ENCODE measurements at regions not wholly inside any gene's neighbourhood (a gene's known extent, or its start where the extent isn't known, plus 50 kb on each side); places are given as distances from the start of the nearest gene placed in this dataset.
"Not testable (repeated sequence)": the region's sequence is repeated elsewhere in the genome, so short reads cannot be mapped to it uniquely, and the experiment has no call there.

DNA sequence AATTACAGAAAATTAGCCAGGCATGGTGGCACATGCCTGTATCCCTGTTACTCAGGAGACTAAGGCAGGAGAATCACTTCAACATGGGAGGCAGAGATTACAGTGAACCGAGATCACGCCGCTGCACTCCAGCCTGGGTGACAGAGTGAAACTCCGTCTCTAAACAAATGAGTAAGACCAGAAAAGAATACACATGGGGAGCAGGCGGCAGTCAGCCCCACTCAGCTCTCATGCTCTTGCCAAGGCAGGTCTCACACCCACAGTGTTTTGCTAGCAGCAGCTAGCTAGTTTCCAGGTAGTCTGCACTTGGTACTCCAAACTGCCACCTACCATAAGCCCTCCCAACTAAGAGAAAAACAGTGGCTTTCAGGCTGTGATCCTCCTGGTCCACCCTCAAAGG lies 722.3 kb upstream of the CTNND2 start:
- DNase-seq, result no peak

DNA sequence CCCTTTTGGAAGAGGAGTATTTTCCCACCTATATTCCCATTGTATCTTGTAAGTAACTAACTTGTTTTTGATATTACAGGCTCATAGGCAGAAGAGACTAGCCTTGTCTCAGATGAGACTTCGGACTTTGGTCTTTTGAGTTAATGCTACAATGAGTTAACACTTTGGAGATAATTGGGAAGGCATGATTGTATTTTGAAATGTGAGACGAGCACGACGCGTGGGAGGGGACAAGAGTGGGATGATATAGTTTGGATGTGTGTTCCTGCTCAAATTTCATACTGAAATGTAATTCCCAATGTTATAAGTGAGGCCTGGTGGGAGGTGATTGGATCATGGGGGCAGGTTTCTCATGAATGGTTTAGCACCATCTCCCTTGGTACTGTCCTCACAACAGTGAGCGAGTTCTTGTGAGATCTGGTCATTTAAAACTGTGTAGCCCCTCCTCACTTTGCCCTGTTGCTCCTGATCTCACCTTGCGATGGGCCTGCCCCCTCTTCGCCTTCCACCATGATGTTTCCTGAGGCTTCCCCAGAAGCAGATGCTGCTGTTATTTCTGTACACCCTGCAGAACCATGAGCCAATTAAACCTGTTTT lies 721.5 kb upstream of the CTNND2 start:
- DNase-seq, result no peak

DNA sequence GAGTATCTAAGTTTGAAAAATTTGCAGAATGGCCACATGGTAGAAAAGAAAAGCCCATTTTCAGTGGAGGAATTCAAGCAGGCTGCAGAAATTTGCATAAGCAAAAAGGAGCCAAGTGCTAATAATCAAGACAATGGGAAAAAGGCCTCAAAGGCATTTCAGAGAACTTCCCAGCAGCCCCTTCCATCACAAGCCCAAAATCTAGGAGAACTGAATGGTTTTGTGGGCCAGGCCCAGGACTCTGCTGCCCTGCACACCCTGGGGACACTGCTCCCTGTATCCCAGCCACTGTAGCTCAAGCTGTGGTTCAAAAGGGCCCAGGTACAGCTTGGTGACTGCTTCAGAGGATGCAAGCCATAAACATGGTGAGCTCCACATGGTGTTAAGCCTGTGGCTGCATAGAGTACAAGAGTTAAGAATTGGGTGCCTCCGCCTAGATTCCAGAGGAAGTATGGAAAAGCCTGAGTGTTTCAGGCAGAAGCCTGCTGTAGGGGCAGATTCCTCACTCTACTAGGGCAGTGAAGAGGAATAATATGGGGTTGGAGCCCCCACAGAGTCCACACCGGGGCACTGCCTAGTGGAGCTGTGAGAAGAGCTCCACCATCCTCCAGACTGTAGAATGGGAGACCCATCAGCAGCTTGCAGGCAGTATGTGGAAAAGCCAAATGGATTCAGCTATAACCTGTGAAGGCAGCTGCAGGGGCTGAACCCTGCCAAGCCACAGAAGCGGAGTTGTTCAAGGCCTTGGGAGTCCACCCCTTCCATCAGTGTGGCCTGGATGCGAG lies 720.7 kb upstream of the CTNND2 start:
- no peak for DNase-seq

DNA sequence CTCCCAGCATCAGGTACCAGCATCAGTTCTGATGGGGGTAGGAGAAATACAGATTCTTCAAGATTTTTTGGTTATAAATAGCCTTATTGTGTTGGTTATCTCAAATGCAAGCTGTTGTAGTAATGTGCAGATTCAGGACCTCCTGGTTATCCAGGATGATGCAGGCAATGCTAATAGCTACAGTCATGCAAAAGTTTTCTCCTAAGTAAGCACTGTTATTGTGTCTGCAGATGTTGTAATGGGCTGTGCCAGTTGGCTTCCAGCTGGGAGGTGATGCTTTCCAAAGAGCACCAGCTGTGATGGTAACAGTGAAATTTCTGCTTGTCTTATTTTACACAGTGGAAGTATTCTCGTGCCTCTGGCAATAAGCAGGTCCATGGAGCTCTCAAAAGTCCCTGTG lies 719.2 kb upstream of the CTNND2 start:
- no peak for DNase-seq

DNA sequence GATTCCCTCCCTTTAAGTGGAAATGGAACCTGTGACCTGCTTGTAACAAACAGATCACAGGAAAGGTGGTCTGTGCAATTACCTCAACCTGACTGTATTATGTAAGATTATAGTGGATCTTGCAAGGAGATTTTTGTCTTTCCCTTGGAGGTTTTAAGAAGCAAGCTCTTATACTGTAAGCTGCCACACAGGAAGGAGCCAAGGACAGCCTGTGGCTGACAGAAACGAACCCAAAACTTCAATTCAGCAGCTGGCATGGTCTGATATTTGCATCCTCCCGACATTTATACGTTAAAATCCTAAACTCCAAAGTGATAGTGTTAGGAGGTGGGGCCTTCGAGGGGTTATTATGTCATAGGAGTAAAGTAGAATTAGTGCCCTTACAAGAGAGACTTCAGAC lies 711.8 kb upstream of the CTNND2 start:
- DNase-seq, result no peak

DNA sequence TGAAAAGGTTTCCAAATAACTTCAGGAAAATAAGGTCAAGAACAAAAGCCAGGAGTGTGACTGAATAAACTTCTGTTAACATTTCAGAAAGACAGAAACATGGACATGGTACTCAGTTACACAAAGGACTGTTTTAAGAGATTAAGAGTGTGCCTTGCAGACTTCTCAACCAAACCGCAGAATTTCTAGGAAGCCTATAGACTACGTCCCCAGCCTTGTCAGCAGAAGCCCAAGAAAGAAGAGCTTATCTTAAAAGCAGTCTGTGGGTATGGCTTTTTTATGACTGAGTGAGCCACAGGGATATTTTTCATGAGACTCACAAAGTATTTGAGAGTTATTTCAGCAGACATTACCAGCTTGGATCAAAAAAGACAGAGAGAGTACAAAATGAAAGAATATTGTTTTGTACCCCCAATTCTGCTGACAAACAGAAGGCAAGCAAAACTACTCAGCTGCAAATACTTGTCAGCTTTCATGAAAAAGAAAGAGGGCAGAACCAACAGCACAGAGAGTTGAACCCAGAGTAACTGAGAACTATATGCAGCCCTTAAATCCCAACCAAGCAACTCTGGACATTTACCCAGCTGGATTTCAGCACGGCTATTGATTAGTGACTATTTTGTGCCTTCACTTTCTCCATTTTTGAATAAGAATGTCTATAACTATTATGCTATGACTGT lies 711.0 kb upstream of the CTNND2 start:
- DNase-seq, result no peak

DNA sequence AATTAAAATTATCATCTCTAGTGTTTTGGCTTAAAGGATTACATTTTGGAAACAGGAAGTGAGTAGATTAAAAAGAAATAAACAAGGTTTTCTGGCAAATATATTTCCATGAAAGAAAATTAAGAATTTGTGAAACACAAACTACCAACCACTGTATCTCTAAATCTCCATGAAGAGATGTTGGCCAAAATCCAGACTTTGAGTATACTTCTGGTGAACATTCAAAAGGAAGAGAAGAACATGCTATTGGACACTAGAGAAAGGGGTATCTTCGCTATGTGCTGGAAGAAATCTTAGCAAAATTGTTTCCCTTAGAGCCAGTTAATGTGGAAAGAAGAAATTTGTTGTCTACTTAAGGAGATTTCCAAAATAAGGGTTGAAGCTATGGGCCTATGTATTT lies 710.4 kb upstream of the CTNND2 start:
- DNase-seq, result no peak

DNA sequence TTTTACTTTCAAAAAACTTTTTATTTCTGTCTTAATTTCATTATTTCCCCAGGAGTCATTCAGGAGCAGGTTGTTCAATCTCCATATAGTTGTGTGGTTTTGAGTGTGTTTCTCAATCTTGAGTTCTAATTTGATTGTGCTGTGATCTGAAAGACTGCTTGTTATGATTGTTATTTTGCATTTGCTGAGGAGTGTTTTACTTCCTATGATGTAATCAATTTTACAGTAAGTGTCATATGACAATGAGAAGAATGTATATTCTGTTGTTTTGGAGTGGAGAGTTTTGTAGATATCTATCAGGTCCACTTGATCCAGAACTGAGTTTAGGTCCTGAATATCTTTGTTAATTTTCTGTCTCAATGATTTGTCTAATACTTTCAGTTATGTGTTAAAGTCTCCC lies 706.9 kb upstream of the CTNND2 start:
- DNase-seq, result no peak

DNA sequence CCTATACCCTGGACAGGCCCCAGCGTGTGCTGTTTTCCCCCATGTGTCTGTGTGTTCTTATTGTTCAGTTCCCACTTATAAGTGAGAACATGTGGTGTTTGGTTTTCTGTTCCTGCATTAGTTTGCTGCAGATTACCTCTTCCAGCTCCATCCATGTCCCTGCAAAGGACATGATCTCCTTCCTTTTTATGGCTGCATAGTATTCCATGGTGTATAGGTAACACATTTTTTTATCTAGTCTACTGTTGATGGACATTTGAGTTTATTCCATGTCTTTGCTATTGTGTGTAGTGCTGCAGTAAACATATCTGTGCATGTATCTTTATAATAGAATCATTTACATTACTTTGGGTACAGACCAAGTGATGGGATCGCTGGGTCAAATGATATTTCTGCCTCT lies 703.6 kb upstream of the CTNND2 start:
- not testable (repeated sequence) for DNase-seq

DNA sequence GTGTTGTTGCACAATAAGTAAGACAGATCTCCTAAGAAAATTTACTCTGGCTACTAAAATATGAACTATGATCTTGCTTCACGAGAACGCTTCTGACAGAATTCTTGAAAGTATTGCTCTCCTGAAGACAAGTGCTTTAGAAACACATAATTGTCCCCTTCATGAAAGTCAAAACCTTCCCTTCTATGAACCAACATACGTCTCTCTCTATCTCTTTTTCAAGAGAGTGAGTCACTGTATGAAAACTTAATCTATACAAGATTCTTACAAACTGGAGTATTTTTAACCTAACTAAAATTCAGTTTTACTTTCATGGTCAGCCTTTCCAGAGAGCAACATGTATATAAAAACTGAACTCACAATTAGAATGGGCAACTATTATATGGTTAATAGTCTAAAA lies 688.0 kb upstream of the CTNND2 start:
- no peak for DNase-seq

DNA sequence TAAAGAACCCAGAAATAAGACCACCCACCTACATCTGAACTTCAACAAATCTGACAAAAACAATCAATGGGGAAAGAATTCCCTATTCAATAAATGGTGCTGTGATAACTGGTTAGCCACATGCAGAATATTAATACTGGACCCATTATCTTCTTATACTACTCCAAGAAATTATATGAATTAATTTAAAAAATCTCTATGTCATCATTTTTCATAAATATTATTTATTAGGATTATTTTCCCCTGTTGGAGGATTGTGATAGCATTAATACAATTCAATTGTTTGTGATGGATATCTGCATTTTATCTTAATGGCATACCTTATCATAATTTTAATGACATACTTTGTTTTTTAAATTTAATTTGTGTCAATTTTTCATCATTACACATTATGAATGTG lies 682.2 kb upstream of the CTNND2 start:
- DNase-seq, result no peak

DNA sequence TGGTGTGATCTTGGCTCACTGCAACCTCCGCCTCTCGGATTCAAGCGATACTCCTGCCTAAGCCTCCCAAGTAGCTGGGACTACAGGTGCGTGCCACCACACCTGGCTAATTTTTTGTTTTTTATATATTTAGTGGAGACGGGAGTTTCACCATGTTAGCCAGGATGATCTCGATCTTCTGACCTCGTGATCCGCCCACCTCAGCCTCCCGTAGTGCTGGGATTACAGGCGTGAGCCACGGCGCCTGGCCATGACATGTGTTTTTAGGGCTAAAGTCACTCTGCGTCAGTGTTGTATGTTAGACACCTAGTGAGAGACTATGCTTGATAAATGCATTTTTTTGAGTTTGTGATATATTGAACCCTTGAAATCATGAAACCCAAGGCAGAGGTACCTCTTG lies 674.6 kb upstream of the CTNND2 start:
- not testable (repeated sequence) for DNase-seq

DNA sequence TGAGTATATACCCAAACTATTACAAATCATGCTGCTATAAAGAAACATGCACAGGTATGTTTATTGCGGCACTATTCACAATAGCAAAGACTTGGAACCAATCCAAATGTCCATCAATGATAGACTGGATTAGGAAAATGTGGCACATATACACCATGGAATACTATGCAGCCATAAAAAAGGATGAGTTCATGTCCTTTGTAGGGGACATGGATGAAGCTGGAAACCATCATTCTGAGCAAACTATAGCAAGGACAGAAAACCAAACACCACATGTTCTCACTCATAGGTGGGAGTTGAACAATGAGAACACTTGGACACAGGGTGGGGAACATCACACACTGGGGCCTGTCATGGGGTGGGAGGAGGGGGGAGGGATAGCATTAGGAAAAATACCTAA lies 672.7 kb upstream of the CTNND2 start:
- DNase-seq, result not testable (repeated sequence)

DNA sequence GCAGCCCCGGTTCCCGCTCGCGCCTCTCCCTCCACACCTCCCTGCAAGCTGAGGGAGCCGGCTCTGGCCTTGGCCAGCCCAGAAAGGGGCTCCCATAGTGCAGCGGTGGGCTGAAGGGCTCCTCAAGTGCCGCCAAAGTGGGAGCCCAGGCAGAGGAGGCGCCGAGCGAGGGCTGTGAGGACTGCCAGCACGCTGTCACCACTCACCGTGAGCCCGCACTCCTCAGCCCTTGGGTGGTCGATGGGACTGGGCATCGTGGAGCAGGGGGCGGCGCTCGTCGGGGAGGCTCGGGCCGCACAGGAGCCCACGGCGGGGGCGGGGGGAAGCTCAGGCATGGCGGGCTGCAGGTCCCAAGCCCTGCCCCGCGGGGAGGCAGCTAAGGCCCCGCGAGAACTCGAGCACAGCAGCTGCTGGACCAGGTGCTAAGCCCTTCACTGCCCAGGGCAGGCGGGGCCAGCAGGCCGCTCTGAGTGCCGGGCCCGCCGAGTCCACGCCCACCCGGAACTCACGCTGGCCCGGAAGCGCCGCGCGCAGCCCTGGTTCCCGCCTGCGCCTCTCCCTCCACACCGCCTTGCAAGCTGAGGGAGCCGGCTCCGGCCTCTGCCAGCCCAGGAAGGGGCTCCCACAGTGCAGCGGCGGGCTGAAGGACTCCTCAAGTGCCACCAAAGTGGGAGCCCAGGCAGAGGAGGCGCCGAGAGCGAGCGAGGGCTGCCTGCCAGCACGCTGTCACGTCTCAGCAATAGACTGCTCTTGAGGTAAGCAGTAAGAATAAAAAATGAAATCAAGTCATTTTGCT lies 670.2 kb upstream of the CTNND2 start:
- DNase-seq, result not testable (repeated sequence)

DNA sequence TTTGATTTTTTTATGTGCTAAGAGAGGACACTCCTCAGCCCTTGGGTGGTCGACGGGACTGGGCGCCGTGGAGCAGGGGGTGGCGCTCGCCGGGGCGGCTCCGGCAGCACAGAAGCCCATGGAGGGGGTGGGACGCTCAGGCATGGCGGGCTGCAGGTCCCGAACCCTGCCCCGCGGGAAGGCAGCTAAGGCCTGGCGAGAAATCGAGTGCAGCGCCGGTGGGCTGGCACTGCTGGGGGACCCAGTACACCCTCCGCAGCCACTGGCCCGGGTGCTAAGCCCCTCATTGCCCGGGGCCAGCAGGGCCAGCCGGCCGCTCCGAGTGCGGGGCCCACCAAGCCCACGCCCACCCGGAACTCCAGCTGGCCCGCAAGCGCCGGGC lies 669.7 kb upstream of the CTNND2 start:
- DNase-seq, result not testable (repeated sequence)

DNA sequence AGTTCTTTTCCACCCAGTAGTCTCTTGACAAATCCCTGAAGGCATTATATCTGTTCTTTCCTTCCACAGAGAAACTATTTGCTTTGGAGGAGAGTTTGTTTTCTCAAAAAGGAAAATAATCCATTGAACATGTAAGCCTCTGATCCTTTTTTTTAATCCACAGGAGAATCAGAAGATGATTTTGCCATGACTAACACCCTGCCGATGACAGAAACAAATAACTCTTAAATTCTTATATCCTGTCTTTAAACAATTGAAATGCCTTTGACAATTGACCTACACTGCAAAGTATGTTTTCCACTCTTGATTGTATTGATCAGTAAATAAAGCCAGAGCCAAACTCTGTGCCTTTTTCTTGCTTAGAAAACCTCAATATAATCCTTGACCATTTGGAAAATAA lies 666.4 kb upstream of the CTNND2 start:
- no peak for DNase-seq

DNA sequence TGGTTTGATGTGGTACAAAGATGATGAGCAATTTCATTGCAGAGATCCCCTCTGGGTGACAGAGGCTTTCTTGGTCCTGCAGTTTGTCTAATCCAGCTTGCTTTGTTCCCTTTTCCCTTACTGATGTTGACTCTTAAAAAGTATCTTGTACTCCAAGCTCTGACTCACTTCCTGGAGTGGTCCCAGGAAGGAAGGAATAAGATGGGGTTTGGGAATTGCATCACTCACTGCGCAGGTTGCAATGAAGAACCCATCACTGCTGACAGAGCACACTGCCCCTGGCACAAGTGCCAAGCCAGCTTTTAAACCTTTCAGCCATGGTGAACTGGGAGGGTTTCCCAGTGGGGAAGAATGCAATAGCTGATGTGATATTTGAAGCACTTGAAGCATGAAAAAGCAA lies 662.2 kb upstream of the CTNND2 start:
- DNase-seq, result no peak

DNA sequence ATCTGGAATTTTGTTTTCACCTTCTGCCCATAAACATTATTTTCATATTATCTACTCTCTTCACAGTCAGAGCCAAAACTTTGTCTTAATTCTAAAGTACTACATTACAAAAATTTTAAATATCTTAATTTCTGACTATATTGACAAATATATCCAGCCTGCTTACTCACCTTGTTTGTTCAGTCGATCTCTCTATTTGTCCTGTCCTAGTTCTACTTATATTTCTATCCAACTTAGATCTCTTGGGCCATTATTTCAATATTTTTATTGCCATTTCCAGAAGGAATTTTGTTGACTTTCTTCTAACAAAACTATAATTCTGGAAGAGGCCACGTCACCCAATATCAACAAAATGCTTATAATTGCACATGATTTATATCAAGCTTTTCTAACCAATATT lies 652.8 kb upstream of the CTNND2 start:
- no peak for DNase-seq

DNA sequence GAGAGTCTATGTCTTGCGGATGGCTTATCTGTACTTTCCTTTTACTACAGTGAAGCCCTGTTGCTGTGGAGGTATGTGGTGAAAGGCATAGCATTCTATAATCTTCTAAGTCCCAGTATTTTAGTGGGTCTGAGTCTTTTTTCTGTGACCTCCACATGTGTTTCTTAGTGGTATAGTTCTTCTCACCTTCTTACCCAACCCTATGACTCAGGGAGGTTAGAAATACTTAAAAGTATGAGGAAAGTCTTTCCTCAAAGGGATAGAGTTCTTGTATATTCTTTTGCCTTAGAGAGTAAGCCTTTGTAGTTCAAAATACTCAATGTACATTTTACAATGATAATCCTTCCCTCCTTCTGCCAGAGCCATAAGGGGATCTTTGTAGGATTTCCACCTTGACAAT lies 621.9 kb upstream of the CTNND2 start:
- DNase-seq, result no peak

DNA sequence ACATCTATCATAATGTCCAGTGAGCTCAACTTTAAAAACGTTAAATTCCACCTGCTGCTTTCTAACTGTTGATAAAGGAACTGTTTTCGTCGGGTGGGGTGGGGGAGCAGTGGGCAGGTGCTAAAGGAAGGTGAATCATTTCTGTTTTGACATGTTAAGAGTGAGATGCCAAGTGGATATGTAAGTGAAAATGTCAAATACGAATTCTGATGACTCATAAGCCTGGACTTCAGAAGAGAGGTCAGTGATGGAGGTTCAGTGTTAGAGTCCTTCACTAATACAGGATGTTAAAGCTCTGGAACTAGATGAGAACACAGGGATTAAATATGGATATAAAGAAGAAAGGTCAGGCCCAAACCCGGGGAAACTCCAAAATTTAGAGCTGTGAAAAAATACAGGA lies 617.9 kb upstream of the CTNND2 start:
- no peak for DNase-seq

DNA sequence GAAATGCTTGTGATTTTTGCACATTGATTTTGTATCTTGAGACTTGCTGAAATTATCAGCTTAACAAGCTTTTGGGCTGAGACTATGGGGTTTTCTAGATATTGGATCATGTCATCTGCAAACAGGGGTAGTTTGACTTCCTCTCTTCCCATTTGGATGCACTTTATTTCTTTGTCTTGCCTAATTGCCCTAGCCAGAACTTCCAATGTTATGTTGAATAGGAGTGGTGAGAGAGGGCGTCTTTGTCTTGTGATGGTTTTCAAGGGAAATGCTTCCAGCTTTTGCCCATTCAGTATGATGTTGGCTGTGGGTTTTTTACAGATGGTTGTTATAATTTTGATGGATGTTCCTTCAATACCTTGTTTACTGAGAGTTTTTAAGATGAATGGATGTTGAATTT lies 600.7 kb upstream of the CTNND2 start:
- not testable (repeated sequence) for DNase-seq

DNA sequence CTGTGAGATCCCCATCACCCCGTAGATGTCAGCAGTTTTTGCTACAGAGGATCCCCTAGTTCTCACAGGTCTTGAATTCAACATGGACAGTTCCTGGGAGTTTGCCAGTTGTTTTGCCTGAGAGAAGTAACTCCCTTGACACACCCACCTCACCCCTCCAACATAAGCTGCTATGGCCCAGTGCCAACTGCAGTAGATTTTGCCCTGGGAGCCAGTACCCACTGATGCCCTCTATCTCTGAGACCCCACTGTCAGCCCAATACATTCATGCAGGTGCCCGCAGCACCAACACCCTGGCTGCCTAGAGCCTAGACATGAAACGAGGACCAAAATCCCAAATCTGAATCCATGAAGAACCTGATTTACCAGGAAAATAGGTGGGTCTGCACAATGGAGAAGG lies 583.9 kb upstream of the CTNND2 start:
- no peak for DNase-seq

DNA sequence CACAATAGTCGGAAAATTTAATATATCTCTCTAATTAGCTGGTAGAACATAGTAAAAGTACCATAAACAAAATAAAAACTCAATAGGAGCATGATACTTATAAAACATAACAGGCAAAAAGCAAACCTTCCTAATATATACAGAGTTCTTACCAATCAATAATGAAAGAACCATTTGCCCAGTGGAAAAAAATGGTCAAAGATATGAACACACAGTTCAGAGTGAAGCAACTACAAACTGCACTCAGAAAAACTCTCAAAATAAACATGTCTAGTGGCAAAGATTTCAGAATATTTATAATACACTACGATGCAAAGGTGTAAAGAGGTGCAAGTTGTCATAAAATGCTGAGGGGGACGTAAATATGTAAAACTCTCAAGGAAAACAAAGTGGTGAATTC lies 576.2 kb upstream of the CTNND2 start:
- no peak for DNase-seq

DNA sequence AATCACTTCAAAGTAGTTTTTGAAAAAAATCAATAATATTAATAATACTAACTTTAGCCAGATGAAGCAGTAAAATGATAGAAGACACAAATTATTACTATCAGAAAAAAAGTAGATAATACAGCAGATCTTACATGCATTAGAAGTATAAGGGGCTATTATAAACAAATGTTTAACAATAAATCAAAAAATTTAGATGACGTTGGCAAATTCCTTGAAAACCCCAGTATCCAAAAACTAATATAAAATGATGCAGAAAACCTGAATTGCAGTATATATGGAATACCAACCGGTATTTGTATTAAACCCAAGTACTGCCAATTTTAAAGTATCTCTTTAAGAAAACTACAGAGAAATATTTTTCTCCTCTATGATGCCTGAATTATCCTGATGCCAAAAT lies 573.3 kb upstream of the CTNND2 start:
- no peak for DNase-seq

Data from activated CD4-positive, alpha-beta T cell treated with anti-CD3 and anti-CD28 coated beads, Interleukin-2, Interleukin-6, amounts not matched to agents 100 ng/mL and 50 ng/mL, durations not matched to agents 16 hours and 8 hours (primary cell).